ENCODE measurements at regions not wholly inside any gene's neighbourhood (a gene's known extent, or its start where the extent isn't known, plus 50 kb on each side); places are given as distances from the start of the nearest gene placed in this dataset.

DNA sequence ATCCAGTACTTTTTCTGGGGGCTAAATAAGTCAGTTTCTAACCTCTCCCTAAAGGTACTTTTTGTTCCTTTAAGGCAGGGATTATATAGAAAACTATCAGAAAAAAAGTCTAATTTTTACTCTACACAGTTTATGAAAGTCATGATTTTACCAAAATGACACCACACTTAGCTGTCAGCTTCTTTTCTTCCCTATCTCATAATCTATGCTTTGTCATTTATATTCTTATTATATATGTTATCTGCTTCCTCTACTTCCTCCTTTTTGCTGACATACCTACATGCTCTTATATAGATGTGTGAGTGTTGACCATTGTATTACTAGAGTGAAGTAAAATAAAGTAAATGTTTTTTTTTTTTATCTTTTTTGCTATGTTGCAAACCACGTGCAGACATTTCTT, 203.9 kb upstream of the CHRM2 start:
- DNase-seq = no peak

DNA sequence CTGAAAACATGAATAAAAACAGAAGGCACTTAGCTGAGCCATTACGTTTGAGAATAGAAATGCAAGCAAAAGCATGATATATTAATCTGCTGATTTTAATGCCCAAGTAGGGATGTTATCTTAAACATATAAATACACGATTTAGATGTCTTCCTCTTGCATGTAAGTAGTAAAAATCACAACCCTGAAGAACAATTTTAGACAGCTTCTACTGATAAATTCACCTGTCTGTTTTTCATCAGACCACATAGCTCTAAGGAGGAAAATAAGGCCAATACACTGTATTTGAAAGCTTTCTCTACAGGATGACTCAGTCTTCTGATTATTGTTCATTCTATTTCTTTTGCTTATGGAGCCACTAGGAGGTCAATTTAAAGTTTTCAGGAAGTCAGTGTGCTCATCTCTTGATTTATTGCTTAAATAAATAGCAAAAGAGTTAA, 210.9 kb upstream of the CHRM2 start:
- no peak for DNase-seq

- no peak for DNase-seq
Measured at GRCh38 chr7:136656516-136656915, 211.9 kb upstream of the CHRM2 start.

GRCh38 chr7:136655414-136655813, 213.0 kb upstream of the CHRM2 start:
- DNase-seq = no peak

DNA sequence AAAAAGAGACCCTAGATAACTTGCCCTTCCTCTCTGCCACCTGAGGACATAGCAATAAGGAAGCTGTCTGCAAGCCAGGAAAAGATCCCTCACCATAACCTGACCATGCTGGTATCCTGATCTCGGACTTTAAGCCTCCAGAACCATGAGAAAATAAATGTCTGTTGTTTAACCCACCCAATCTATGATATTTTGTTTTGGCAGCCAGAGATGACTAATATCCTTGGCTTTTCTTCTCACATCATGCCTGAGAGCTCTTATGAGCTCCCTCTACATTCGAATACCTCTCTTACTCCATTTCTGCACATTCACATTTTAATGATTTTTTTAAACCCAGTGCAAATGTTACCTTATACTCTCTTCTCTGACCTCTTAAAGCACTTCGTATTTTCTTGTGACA, 214.0 kb upstream of the CHRM2 start:
- no peak for DNase-seq

DNA sequence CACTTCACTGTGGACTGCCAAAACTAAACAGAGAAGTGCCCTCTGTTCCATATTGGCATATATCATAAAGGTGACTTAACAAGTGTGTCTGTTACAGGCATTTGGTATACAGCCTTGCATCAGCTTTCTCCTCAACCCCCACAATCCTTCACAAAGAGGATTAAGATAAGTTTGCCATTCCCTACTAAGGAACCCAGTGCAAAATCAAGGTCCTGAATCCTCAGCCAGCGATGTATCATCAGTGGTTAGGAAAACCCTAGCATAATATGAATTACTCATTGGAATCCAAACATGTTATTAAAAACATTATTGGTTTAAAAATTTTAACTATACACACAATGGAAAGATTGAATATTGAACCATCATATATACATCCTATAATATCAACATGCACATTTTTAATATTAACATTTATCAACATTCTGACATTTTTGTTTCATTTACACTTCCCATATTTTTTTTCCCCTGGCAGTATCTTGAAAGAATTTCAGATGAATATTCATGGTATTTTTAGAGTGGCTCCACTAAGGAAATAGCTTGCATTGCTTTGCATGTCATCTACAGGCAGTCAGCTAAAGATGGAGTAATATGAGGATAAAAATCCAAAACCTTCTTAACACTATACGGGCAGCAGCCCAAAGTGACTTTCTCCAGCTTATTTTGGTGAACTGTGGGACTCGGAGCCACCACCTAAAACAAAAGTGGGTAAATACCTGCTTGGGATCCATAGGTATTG, 215.6 kb upstream of the CHRM2 start:
- no peak for DNase-seq

DNA sequence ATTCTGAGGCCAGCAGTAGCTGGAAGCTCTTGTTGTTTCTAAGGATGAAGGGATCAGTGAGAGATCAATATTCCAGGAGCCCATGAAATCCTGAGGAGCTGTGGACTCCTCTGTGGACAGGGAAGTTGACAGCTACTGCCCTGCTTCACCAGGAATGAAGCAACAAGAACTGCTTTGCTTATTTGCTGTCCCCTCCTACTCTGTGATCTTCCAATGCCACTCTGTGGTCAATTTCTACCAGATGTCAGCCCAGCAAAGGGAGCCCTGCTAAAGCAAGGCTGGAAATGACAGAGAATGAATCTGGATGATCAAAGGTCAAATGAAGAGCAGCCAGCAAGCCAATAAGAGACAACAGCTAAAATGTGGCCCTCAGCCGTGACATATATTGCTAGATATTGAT, 227.5 kb upstream of the CHRM2 start:
- DNase-seq = no peak

DNA sequence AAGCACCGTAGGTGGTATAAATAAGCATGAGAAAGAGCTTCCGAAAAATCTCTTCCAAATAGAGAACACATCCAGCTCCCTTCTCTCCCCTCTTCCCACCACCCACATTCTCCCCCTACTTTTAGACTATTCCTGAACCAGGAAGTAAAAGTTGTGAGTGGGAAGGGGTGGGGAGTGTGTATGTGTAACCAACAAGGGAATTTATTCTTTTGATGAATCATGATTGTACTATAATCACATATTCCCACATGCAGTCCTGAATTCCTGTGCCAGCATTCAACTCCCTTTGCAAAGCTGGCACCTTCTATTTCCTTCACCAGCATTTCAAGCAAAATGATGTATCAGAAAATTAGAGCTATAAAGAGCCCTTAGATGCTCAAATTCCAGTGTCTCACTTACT, 230.6 kb upstream of the CHRM2 start:
- no peak for DNase-seq

DNA sequence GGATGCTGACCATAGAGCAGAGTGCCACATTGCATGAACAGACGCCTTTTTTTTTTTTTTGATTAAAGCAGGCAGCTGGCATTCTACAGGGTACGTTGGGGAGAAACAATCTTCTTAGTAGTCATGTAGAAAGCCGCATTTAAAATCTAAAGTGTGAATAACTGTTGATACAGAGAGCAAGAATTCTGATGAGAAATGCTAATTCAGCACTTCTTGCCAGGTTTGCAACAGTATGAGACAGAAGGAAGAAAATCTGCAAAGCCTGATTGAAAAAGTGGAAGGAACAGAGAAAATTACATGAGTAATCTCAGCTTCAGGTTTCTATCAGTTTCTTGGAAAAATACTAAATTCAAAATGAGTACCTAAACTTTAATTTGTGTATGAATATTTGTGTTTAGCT, 232.7 kb upstream of the CHRM2 start:
- DNase-seq = no peak

DNA sequence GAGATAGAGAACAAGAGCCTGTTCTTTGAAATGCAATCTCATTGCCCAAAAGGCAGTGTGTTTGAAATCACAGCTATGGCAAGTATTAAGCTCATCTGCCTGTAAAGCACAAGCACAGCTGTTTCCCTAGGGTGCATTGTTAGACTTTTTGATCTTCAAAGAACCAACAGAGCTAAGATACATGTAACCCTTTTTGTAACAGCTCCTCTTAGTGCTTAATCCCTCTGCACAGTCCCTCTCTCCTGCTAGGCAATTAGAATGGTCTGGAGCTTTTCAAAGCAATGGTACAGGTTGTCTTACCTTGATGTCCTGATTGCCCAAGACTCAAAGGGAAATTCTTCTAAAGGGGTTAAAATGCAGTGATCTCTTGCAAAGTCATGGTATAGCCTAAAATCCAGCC, 249.6 kb upstream of the CHRM2 start:
- no peak for DNase-seq

- no peak for DNase-seq
Measured at GRCh38 chr7:136617176-136617575, 251.3 kb upstream of the CHRM2 start.

GRCh38 chr7:136605532-136606329, 262.7 kb upstream of the CHRM2 start:
- DNase-seq = no peak

GRCh38 chr7:136601772-136602171, 266.7 kb upstream of the CHRM2 start:
- no peak for DNase-seq

- no peak for DNase-seq
Measured at GRCh38 chr7:136600475-136600874, 268.0 kb upstream of the CHRM2 start.

GRCh38 chr7:136594739-136595144, 273.7 kb upstream of the CHRM2 start:
- DNase-seq = no peak

DNA sequence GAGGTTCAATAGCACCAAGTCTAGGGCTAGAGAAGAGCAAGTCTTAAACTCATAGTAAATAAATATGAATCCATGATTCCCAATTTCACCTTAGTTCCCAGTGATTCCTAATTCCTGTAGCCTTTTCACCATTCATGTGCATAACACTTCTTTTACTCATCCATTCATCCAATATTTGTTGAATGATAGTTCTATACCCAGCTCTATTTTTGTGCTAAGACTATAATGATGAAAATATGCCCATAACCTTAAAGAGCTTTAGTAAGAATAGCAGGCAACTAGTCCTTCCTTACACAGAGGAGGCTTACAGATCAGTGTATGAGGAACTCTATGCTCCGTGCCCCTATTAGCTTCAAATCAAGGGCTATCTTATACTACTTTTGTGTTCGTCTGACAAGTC, 280.2 kb upstream of the CHRM2 start:
- no peak for DNase-seq

DNA sequence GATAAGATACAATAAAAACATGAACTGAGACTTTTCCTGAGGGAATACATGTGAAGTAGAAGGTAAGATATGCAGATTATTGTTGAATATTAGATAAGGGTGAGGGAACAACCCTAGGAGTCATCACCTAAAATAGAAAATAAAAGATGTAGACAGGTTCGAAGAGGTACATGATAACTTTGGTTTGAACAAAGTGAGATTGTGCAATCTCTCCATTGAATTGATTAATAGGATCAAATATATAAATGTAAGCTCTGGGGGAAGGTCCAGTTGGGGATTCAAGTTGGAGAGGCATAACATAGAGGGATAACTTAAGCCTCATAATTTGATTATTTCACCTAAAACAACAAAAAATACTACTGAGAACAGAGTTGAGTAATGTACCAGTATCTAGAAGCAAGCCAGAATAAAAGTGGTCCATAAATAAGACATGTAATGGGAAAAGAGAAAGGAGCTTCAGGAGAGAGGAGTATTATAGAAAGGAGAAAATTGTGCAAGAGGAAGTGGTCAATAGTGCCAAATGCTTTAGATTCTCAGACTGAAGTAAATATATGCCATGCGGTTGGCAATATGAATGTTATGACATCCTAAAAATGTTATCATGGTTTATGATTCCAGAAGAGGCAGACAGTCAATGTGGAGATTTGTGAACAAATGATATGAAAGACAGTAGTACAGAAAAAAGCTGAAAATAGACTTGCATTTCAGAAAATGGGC, 282.3 kb upstream of the CHRM2 start:
- no peak for DNase-seq

GRCh38 chr7:136566491-136566890, 302.0 kb upstream of the CHRM2 start:
- DNase-seq = no peak

- DNase-seq = no peak
Measured at GRCh38 chr7:136555933-136556332, 312.5 kb upstream of the CHRM2 start.

GRCh38 chr7:136551618-136552017, 316.8 kb upstream of the CHRM2 start:
- DNase-seq = no peak

- no peak for DNase-seq
Measured at GRCh38 chr7:136549756-136550155, 318.7 kb upstream of the CHRM2 start.

- DNase-seq = no peak
Measured at GRCh38 chr7:136533732-136534131, 334.7 kb upstream of the CHRM2 start.

DNA sequence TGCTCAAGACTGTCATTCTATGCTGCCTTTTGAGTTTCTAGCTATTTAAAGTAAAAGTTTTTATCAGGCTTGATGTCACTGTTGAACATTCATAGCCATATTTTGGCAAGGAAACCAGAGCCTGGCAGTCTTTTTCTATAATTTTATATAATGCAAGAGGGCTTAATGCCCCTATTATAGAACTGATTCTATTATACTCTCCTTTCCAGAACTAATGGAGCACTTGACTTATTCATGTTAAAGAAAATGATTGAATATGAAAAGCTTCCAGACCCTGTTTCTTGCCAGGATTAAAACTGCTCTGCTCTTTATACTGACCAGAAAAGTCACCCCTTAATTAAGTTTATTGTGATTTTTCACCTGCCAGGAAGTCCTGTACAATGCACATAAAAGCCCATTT, 337.6 kb upstream of the CHRM2 start:
- DNase-seq = no peak

DNA sequence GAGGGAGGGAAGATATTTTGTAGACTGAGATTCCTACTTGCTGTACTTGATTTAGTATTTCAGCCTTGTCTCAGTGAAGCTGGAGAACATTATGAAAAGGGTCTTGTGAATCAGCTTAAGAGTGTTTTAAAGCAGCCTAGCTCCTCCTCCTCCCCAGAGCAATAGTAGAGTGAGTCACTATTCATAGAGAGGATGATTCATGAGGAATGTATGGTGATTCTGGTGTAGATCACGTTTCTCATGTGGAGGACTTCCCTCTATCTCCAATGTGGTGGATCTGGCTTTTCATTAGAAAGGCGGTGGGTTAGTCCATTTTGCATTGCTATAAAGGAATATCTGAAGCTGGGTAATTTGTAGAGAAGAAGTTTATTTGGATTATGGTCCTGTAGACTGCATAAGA, 340.1 kb upstream of the CHRM2 start:
- DNase-seq = no peak
